CD14-positive monocyte (primary cell): ENCODE measurements at regions not wholly inside any gene's neighbourhood (a gene's known extent, or its start where the extent isn't known, plus 50 kb on each side); places are given as distances from the start of the nearest gene placed in this dataset.

Source experiments
- DNase-seq, 3 donors: peaks; one replicate each; pipeline ENCODE4 v3.0.0-alpha.2; 2011 to 2022
- H2AFZ ChIP-seq: 2 replicates; pipeline ENCODE4 v1.6.0; 2012; ENCODE audit warnings: mild to moderate bottlenecking, low read depth, low read length, inconsistent platforms; ENCODE audit not compliant: insufficient read depth, poor library complexity, severe bottlenecking
- H3K27ac ChIP-seq, 2 donors: 1 replicate in 1 of 2; 2 replicates in 1 of 2; pipeline ENCODE4 v1.5.1; 2012 to 2013; ENCODE audit warnings: low read length in 2 of 2, control low read depth in 1 of 2, inconsistent platforms in 1 of 2, low read depth in 1 of 2, mild to moderate bottlenecking in 1 of 2
- H3K27me3 ChIP-seq, 2 donors: one replicate each; pipeline versions ENCODE4 v1.6.0 to v1.6.1; 2011 to 2013; ENCODE audit warnings: low read length in 2 of 2; ENCODE audit not compliant: control insufficient read depth in 2 of 2, insufficient read depth in 2 of 2
- H3K36me3 ChIP-seq, 2 donors: replicated peaks in 1 of 2; 1 replicate in 1 of 2; 2 replicates in 1 of 2; pipeline versions ENCODE4 v1.5.1 to v1.6.1; 2012 to 2013; ENCODE audit warnings: low read length in 2 of 2, control low read depth in 1 of 2, inconsistent platforms in 1 of 2, mild to moderate bottlenecking in 1 of 2; ENCODE audit not compliant: insufficient read depth in 2 of 2, control insufficient read depth in 1 of 2
- H3K4me1 ChIP-seq, 2 donors: 1 replicate in 1 of 2; 2 replicates in 1 of 2; pipeline versions ENCODE4 v1.5.1 to v1.6.1; 2012 to 2013; ENCODE audit warnings: low read length in 2 of 2, control low read depth in 1 of 2, inconsistent platforms in 1 of 2, mild to moderate bottlenecking in 1 of 2, moderate library complexity in 1 of 2; ENCODE audit not compliant: insufficient read depth in 2 of 2, control insufficient read depth in 1 of 2
- H3K4me2 ChIP-seq: replicated peaks from 2 replicates; pipeline ENCODE3; 2012; ENCODE audit warnings: low read length, moderate library complexity, mild to moderate bottlenecking; ENCODE audit not compliant: poor library complexity, severe bottlenecking; ENCODE audit errors: extremely low read depth
- H3K4me3 ChIP-seq, 3 experiments: fragments of 200-600 bp in 1 of 3; sonication (generic) in 1 of 3; replicated peaks in 1 of 3; 1 replicate in 2 of 3; 2 replicates in 1 of 3; pipeline ENCODE4 v1.5.1; 2011 to 2013; ENCODE audit warnings: low read length in 3 of 3, mild to moderate bottlenecking in 3 of 3, control low read depth in 2 of 3, low read depth in 2 of 3, inconsistent platforms in 1 of 3, moderate library complexity in 1 of 3
- H3K79me2 ChIP-seq: 2 replicates; pipeline ENCODE4 v1.6.0; 2012; ENCODE audit warnings: mild to moderate bottlenecking, control low read depth, inconsistent platforms, low read length, moderate library complexity; ENCODE audit not compliant: insufficient read depth
- H3K9ac ChIP-seq: 2 replicates; pipeline ENCODE4 v1.6.0; 2017; ENCODE audit warnings: low read length, mild to moderate bottlenecking; ENCODE audit not compliant: insufficient read depth, poor library complexity, severe bottlenecking
- H3K9me3 ChIP-seq, 2 donors: replicated peaks in 1 of 2; 1 replicate in 1 of 2; 2 replicates in 1 of 2; pipeline versions ENCODE4 v1.5.1 to v1.6.1; 2012 to 2013; ENCODE audit warnings: low read length in 2 of 2, control low read depth in 1 of 2; ENCODE audit not compliant: control insufficient read depth in 1 of 2, insufficient read depth in 1 of 2
- H4K20me1 ChIP-seq: 2 replicates; pipeline ENCODE4 v1.6.0; 2012; ENCODE audit warnings: mild to moderate bottlenecking, low read length, control low read depth, moderate library complexity; ENCODE audit not compliant: insufficient read depth
- H3K27ac Mint-ChIP-seq, 7 donors: one replicate each; pipeline ENCODE4 v1.8.0; 2020; ENCODE audit warnings: mild to moderate bottlenecking in 7 of 7, mixed read lengths in 7 of 7, moderate library complexity in 6 of 7, inconsistent platforms in 2 of 7
- H3K27me3 Mint-ChIP-seq, 3 donors: one replicate each; pipeline ENCODE4 v1.8.0; 2021 to 2022; ENCODE audit warnings: low read depth in 3 of 3, mild to moderate bottlenecking in 3 of 3, mixed read lengths in 3 of 3, moderate library complexity in 3 of 3, inconsistent platforms in 1 of 3
- H3K36me3 Mint-ChIP-seq, 2 donors: one replicate each; pipeline ENCODE4 v1.8.0; 2020; ENCODE audit warnings: mixed read lengths in 2 of 2, inconsistent platforms in 1 of 2, mild to moderate bottlenecking in 1 of 2
- H3K4me1 Mint-ChIP-seq: one replicate; pipeline ENCODE4 v1.8.0; 2020; ENCODE audit warnings: mild to moderate bottlenecking, mixed read lengths
- H3K4me3 Mint-ChIP-seq, 2 donors: one replicate each; pipeline ENCODE4 v1.8.0; 2020; ENCODE audit warnings: mild to moderate bottlenecking in 2 of 2, mixed read lengths in 2 of 2, moderate library complexity in 1 of 2
- H3K9me3 Mint-ChIP-seq, 7 donors: one replicate each; pipeline ENCODE4 v1.8.0; 2020 to 2022; ENCODE audit warnings: mixed read lengths in 7 of 7, mild to moderate bottlenecking in 6 of 7, moderate library complexity in 6 of 7, inconsistent platforms in 2 of 7
- CTCF ChIP-seq: fragments of 200-600 bp; IDR thresholded peaks from one replicate; pipeline ENCODE4 v1.8.0; 2022; ENCODE audit warnings: antibody characterized with exemption, mild to moderate bottlenecking
- WGBS: methylation state at CpG from one replicate; pipeline ENCODE4 v1.1.5; 2013; ENCODE audit warnings: missing lambda C conversion rate; ENCODE audit not compliant: insufficient coverage; 5-methylcytosine and 5-hydroxymethylcytosine counted together
- intact Hi-C, 2 donors: fragments of 100-400 bp; cut with micrococcal nuclease; formaldehyde crosslinking; loops; one replicate each; pipeline versions ENCODE4 v1.15.0 to v1.15.1; 2023

- H3K9ac ChIP-seq = no peak overlapping the region
- no peaks in the 10 kb centered on the region for H3K4me1 Mint-ChIP-seq
- no peak for TF ChIP-seq CTCF
- H3K36me3 Mint-ChIP-seq = no peaks in the 10 kb centered on the region
- H3K36me3 ChIP-seq = no peaks in the 10 kb centered on the region
- H3K9me3 ChIP-seq = no peaks in the 10 kb centered on the region
- H4K20me1 ChIP-seq = no peaks in the 10 kb centered on the region
- WGBS = 91% methylated on average over 2 of the region's 2 CpGs
- peaks cover 0 to 2% (median 0%) of the 10 kb centered on the region in 7 donors for H3K9me3 Mint-ChIP-seq
- DNase-seq = no peak
- no peaks in the 10 kb centered on the region for H3K4me1 ChIP-seq
- no peak overlapping the region for H3K4me3 Mint-ChIP-seq
- no peaks in the 10 kb centered on the region for H3K79me2 ChIP-seq
- no peak overlapping the region for H2AFZ ChIP-seq
- no peak overlapping the region for H3K4me2 ChIP-seq
- H3K27ac Mint-ChIP-seq = no peak overlapping the region
- H3K27me3 ChIP-seq = no peaks in the 10 kb centered on the region
- intact Hi-C loops = loop anchor here in 1 of 2 donors (10.0 kb wide), 1 partner anchor 842 kb away; no protein-coding TSS in a partner anchor
- H3K27ac ChIP-seq = no peak overlapping the region
- peaks cover 0 to 3% (median 0%) of the 10 kb centered on the region in 3 donors for H3K27me3 Mint-ChIP-seq
- H3K4me3 ChIP-seq = no peak overlapping the region
Observed at GRCh38 chr16:52182840-52183239, 364.1 kb downstream of the TOX3 start.

DNA sequence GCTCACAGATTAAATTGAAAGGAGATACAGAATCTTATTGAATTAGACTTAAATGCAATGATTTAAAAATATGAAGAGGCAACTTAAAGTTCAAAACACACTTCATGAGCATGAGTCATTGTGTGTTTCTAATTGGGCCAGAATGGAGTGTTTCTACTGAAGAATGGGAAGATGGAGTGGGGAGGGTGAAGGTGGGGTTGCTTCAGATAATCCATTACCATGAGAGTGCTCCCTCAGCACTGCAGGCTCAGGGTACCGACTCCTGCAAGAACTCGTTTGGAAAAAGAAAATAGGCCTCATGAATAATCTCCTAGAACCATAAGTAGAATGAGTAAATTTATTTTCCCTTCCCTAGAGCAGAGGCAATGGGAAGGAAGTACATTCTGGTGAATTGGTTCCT lies 372.8 kb downstream of the TOX3 start:
- Histone ChIP-seq H3K36me3 (no peaks in the 10 kb centered on the region), H2AFZ (no peak overlapping the region), H3K27ac (no peak overlapping the region), H3K9ac (no peak overlapping the region), H3K4me3 (no peak overlapping the region), H4K20me1 (no peaks in the 10 kb centered on the region), H3K4me2 (no peak overlapping the region), H3K9me3 (no peaks in the 10 kb centered on the region), H3K27me3 (no peaks in the 10 kb centered on the region), H3K4me1 (no peaks in the 10 kb centered on the region), H3K79me2 (no peaks in the 10 kb centered on the region)
- H3K36me3 Mint-ChIP-seq = no peaks in the 10 kb centered on the region
- no peaks in the 10 kb centered on the region for H3K27me3 Mint-ChIP-seq
- no CpG with 5 or more reads among the region's 2 CpGs for WGBS
- no peak for DNase-seq
- H3K9me3 Mint-ChIP-seq = peaks cover 0 to 15% (median 0%) of the 10 kb centered on the region in 7 donors
- no peaks in the 10 kb centered on the region for H3K4me1 Mint-ChIP-seq
- TF ChIP-seq CTCF = no peak
- intact Hi-C loops = no loop called here
- H3K4me3 Mint-ChIP-seq = no peak overlapping the region
- no peak overlapping the region for H3K27ac Mint-ChIP-seq
